ENCODE measurements at regions not wholly inside any gene's neighbourhood (a gene's known extent, or its start where the extent isn't known, plus 50 kb on each side); places are given as distances from the start of the nearest gene placed in this dataset.

DNA sequence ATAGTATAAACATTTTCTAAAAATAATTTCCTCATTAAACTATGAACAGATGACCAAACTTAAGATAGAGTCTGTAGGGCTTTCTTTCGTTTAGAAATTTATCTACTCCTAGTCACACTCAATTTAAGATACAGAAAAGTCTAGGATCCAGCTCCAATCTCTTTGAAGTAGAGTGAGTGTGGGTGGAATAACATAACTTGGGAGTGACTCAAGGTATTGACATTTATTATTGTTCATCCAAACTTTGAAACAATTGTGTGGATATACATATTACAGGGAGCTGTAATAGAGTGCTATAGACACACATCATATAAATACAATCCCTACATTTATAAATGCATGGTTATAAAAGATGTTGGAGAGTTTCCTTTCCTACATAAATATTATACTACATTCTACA is 715.2 kb upstream of the MANEA start:
- TF ChIP-seq, protein P1, sequence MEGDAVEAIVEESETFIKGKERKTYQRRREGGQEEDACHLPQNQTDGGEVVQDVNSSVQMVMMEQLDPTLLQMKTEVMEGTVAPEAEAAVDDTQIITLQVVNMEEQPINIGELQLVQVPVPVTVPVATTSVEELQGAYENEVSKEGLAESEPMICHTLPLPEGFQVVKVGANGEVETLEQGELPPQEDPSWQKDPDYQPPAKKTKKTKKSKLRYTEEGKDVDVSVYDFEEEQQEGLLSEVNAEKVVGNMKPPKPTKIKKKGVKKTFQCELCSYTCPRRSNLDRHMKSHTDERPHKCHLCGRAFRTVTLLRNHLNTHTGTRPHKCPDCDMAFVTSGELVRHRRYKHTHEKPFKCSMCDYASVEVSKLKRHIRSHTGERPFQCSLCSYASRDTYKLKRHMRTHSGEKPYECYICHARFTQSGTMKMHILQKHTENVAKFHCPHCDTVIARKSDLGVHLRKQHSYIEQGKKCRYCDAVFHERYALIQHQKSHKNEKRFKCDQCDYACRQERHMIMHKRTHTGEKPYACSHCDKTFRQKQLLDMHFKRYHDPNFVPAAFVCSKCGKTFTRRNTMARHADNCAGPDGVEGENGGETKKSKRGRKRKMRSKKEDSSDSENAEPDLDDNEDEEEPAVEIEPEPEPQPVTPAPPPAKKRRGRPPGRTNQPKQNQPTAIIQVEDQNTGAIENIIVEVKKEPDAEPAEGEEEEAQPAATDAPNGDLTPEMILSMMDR (IDR thresholded peaks at IDR 0.05), result no peak
- no peak for TF ChIP-seq POLR2A (IDR thresholded peaks at IDR 0.05)
